Stomach (tissue), 4 donors: ENCODE measurements at regions not wholly inside any gene's neighbourhood (a gene's known extent, or its start where the extent isn't known, plus 50 kb on each side); places are given as distances from the start of the nearest gene placed in this dataset.
"Not testable (repeated sequence)": the region's sequence is repeated elsewhere in the genome, so short reads cannot be mapped to it uniquely, and the experiment has no call there.

Experiments used
- CTCF ChIP-seq, 7 experiments: fragments of 450-650 bp in 4 of 7; fragments of 200-600 bp in 3 of 7; sonication (generic) in 3 of 7; IDR thresholded peaks; one replicate each; pipeline ENCODE4 v1.5.1; 2016 to 2019; ENCODE audit warnings: antibody characterized with exemption in 7 of 7, control low read depth in 2 of 7, mild to moderate bottlenecking in 1 of 7
- POLR2AphosphoS5 ChIP-seq, 3 donors: sonication (generic); formaldehyde crosslinking; IDR thresholded peaks; one replicate each; pipeline ENCODE4 v1.6.1; 2016; ENCODE audit warnings: antibody characterized with exemption in 3 of 3

- not testable (repeated sequence) for TF ChIP-seq POLR2AphosphoS5, CTCF (IDR thresholded peaks at IDR 0.05)
Measured at GRCh38 chr11:106317208-106317773, 239.8 kb downstream of the AASDHPPT start.
